WERI-Rb-1 (cell line): ENCODE measurements at regions not wholly inside any gene's neighbourhood (a gene's known extent, or its start where the extent isn't known, plus 50 kb on each side); places are given as distances from the start of the nearest gene placed in this dataset.

Experiments used
- DNase-seq: peaks from one replicate; pipeline ENCODE4 v3.0.0-alpha.2; 2020
- H3K27ac ChIP-seq: fragments of 250-450 bp; sonication (Bioruptor Pico); 2 replicates; pipeline ENCODE4 v1.5.1; 2020; ENCODE audit warnings: mild to moderate bottlenecking, moderate library complexity
- H3K27me3 ChIP-seq: fragments of 250-450 bp; sonication (Bioruptor Pico); 2 replicates; pipeline ENCODE4 v1.5.1; 2021; ENCODE audit warnings: mild to moderate bottlenecking, low read depth, moderate library complexity; ENCODE audit not compliant: insufficient read depth, severe bottlenecking
- H3K36me3 ChIP-seq: fragments of 250-450 bp; sonication (Bioruptor Pico); 2 replicates; pipeline ENCODE4 v1.5.1; 2020; ENCODE audit warnings: mild to moderate bottlenecking, moderate library complexity
- H3K4me3 ChIP-seq: 2 replicates; pipeline ENCODE4 v1.5.1; 2011; ENCODE audit warnings: low read depth, mild to moderate bottlenecking, control low read depth, low read length
- H3K9me3 ChIP-seq: fragments of 250-450 bp; sonication (Bioruptor Pico); 2 replicates; pipeline ENCODE4 v1.5.1; 2021; ENCODE audit warnings: mild to moderate bottlenecking, moderate library complexity; ENCODE audit not compliant: severe bottlenecking
- CTCF ChIP-seq: IDR thresholded peaks from 2 replicates; pipeline ENCODE4 v1.5.1; 2011; ENCODE audit warnings: low read depth, mild to moderate bottlenecking, control low read depth, inconsistent platforms, low read length

DNA sequence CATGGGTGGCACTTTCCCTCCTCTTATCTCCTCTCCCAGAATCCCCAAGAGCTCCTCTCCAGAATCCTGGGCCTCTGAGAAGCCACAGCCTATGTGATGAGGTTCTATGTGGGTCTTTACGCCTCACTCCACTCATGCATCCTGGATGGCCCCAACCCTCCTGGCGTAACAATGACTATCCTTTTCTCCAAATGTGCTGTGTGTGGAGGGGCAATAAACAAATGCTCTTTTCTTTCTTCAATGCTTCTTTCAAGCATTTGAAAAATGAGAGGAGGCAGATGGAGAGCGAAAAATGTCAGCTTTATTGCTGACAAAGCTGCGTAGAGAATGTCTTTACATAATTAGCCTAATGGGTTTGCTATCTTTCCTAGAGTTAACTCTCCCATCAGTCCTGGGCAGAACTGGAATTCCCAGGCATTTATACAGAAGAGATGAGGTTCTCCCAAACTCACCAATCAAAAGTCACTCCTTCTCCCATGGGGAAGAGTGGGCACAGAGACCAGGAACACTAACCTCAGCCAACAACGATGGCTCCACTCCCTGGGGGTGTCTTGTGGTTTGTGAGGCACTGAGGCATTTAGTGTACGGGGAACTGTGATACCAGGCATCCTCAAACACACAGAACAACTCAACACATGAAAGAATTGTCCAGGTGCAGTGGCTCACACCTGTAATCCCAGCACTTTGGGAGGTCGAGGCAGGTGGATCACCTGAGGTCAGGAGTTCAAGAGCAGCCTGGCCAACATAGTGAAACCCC, 118.9 kb upstream of the SLC34A2 start:
- H3K4me3 ChIP-seq, result no peak overlapping the region
- H3K27me3 ChIP-seq, result no peaks in the 10 kb centered on the region
- TF ChIP-seq CTCF, result no peak
- no peak overlapping the region for H3K27ac ChIP-seq
- H3K36me3 ChIP-seq, result no peaks in the 10 kb centered on the region
- no peak for DNase-seq
- no peaks in the 10 kb centered on the region for H3K9me3 ChIP-seq

- Histone ChIP-seq H3K27me3 (no peaks in the 10 kb centered on the region), H3K9me3 (no peaks in the 10 kb centered on the region), H3K27ac (no peak overlapping the region), H3K36me3 (no peaks in the 10 kb centered on the region), H3K4me3 (no peak overlapping the region)
- no peak for TF ChIP-seq CTCF
- DNase-seq, result no peak
These were observed 117.2 kb upstream of the SLC34A2 start for GRCh38 chr4:25538430-25538829.

DNA sequence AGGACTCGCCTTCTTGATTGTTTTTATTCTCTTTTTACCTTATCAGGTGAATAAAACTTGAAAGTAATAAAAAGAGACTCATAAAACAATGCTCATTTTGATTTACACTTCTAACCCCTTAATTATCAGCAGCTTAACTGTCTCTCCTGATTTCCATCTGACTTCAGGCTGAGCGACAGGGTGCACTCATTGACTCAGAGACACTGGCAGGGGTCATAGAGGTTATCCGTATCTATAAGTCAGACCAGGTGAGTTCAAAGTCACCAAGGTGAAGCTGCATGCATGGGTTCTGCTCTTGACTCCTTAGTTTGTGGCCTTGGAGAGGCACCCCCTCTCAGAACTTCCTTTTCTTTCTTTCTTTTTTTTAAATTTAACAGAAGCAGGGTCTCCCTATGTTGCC, 116.4 kb upstream of the SLC34A2 start:
- no peak for TF ChIP-seq CTCF
- Histone ChIP-seq H3K27me3 (no peaks in the 10 kb centered on the region), H3K36me3 (no peaks in the 10 kb centered on the region), H3K9me3 (no peaks in the 10 kb centered on the region), H3K4me3 (no peak overlapping the region), H3K27ac (no peak overlapping the region)
- DNase-seq, result no peak

DNA sequence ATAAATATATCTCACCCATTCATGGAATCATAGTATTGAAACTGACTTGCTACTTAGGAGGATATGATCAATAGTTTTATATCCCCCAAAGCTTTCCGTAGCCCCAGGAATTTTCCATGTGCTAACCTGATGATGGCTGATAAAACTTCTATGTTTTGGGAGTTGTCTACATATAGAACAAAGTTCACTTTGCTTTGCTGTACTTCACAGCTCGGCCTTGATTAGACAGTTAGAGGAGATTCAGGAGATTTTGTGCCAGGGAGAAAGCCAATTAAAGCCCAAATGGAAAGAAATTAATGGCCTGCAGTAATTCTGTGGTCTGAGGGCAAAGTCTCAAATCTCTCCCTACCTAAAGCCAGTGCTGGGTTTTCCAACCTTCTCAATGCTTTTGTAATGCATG, 114.9 kb upstream of the SLC34A2 start:
- DNase-seq, result no peak
- H3K27me3 ChIP-seq, result no peaks in the 10 kb centered on the region
- no peak overlapping the region for H3K27ac ChIP-seq
- no peaks in the 10 kb centered on the region for H3K9me3 ChIP-seq
- no peak for TF ChIP-seq CTCF
- no peaks in the 10 kb centered on the region for H3K36me3 ChIP-seq
- no peak overlapping the region for H3K4me3 ChIP-seq

- DNase-seq, result no peak
- no peak for TF ChIP-seq CTCF
- no peaks in the 10 kb centered on the region for H3K27me3 ChIP-seq
- H3K36me3 ChIP-seq, result no peaks in the 10 kb centered on the region
- H3K4me3 ChIP-seq, result no peak overlapping the region
- no peak overlapping the region for H3K27ac ChIP-seq
- no peaks in the 10 kb centered on the region for H3K9me3 ChIP-seq
These were observed 108.3 kb upstream of the SLC34A2 start for GRCh38 chr4:25547343-25547742.

- no peak overlapping the region for H3K4me3 ChIP-seq
- DNase-seq, result no peak
- no peaks in the 10 kb centered on the region for H3K9me3 ChIP-seq
- no peak for TF ChIP-seq CTCF
- no peaks in the 10 kb centered on the region for H3K27me3 ChIP-seq
- no peak overlapping the region for H3K27ac ChIP-seq
- no peaks in the 10 kb centered on the region for H3K36me3 ChIP-seq
These were observed 106.2 kb upstream of the SLC34A2 start for GRCh38 chr4:25549413-25549812.
